ENCODE measurements at regions not wholly inside any gene's neighbourhood (a gene's known extent, or its start where the extent isn't known, plus 50 kb on each side); places are given as distances from the start of the nearest gene placed in this dataset.

- Histone ChIP-seq H3K27ac (ENCODE audit: insufficient read depth, low read length, poor library complexity, severe bottlenecking) (no peak overlapping the region), H3K4me1 (ENCODE audit: control insufficient read depth, insufficient read depth, low read length, poor library complexity, severe bottlenecking) (no peaks in the 10 kb centered on the region), H3K9me3 (ENCODE audit: control insufficient read depth in 2 of 2, low read length in 2 of 2) (no peaks in the 10 kb centered on the region), H3K27me3 (ENCODE audit: control insufficient read depth, insufficient read depth, low read length) (no peaks in the 10 kb centered on the region), H3K4me3 (ENCODE audit: low read depth, low read length) (no peak overlapping the region), H3K36me3 (ENCODE audit: control insufficient read depth, insufficient read depth, low read length) (no peaks in the 10 kb centered on the region)
- Mint-ChIP-seq H3K9me3 (peaks cover 0 to 11% (median 0%) of the 10 kb centered on the region in 7 donors), H3K4me1 (no peaks in the 10 kb centered on the region), H3K4me3 (no peak overlapping the region), H3K27me3 (peaks cover 6% of the 10 kb centered on the region), H3K27ac (no peak overlapping the region), H3K36me3 (no peaks in the 10 kb centered on the region)
- ATAC-seq (ENCODE audit: low read depth in 2 of 2): no peak
- no peak for DNase-seq
These were observed 156.5 kb upstream of the ZNF507 start for GRCh38 chr19:32188921-32189320.

- H3K27me3 ChIP-seq (ENCODE audit: control insufficient read depth, insufficient read depth, low read length): no peaks in the 10 kb centered on the region
- no peak for DNase-seq
- ATAC-seq (ENCODE audit: low read depth in 2 of 2): no peak
- no peak overlapping the region for H3K4me3 Mint-ChIP-seq
- H3K4me1 Mint-ChIP-seq: no peaks in the 10 kb centered on the region
- H3K4me1 ChIP-seq (ENCODE audit: control insufficient read depth, insufficient read depth, low read length, poor library complexity, severe bottlenecking): no peaks in the 10 kb centered on the region
- H3K4me3 ChIP-seq (ENCODE audit: low read depth, low read length): no peak overlapping the region
- H3K9me3 Mint-ChIP-seq: peaks cover 0 to 11% (median 0%) of the 10 kb centered on the region in 7 donors
- H3K27me3 Mint-ChIP-seq: peaks cover 6% of the 10 kb centered on the region
- H3K9me3 ChIP-seq (ENCODE audit: control insufficient read depth in 2 of 2, low read length in 2 of 2): no peaks in the 10 kb centered on the region
- no peak overlapping the region for H3K27ac Mint-ChIP-seq
- no peaks in the 10 kb centered on the region for H3K36me3 ChIP-seq (ENCODE audit: control insufficient read depth, insufficient read depth, low read length)
- no peaks in the 10 kb centered on the region for H3K36me3 Mint-ChIP-seq
- no peak overlapping the region for H3K27ac ChIP-seq (ENCODE audit: insufficient read depth, low read length, poor library complexity, severe bottlenecking)
These were observed 155.3 kb upstream of the ZNF507 start for GRCh38 chr19:32189956-32190706.

GRCh38 chr19:32191921-32192320, 153.5 kb upstream of the ZNF507 start:
- H3K4me3 ChIP-seq (ENCODE audit: low read depth, low read length): no peak overlapping the region
- no peak overlapping the region for H3K4me3 Mint-ChIP-seq
- ATAC-seq (ENCODE audit: low read depth in 2 of 2) (no peak), DNase-seq (no peak)
- no peaks in the 10 kb centered on the region for H3K36me3 Mint-ChIP-seq
- H3K4me1 ChIP-seq (ENCODE audit: control insufficient read depth, insufficient read depth, low read length, poor library complexity, severe bottlenecking): no peaks in the 10 kb centered on the region
- peaks cover 6% of the 10 kb centered on the region for H3K27me3 Mint-ChIP-seq
- H3K27ac Mint-ChIP-seq: no peak overlapping the region
- H3K4me1 Mint-ChIP-seq: no peaks in the 10 kb centered on the region
- H3K27me3 ChIP-seq (ENCODE audit: control insufficient read depth, insufficient read depth, low read length): no peaks in the 10 kb centered on the region
- no peaks in the 10 kb centered on the region for H3K36me3 ChIP-seq (ENCODE audit: control insufficient read depth, insufficient read depth, low read length)
- no peak overlapping the region for H3K27ac ChIP-seq (ENCODE audit: insufficient read depth, low read length, poor library complexity, severe bottlenecking)
- no peaks in the 10 kb centered on the region for H3K9me3 ChIP-seq (ENCODE audit: control insufficient read depth in 2 of 2, low read length in 2 of 2)
- peaks cover 0 to 9% (median 0%) of the 10 kb centered on the region in 7 donors for H3K9me3 Mint-ChIP-seq

- H3K4me3 ChIP-seq (ENCODE audit: low read depth, low read length): no peak overlapping the region
- DNase-seq: no peak
- ATAC-seq (ENCODE audit: low read depth in 2 of 2): no peak
- Mint-ChIP-seq H3K27ac (no peak overlapping the region), H3K27me3 (peaks cover 3% of the 10 kb centered on the region), H3K4me1 (peaks cover 0 to 5% (median under 1%) of the 10 kb centered on the region in 4 donors), H3K36me3 (no peaks in the 10 kb centered on the region), H3K4me3 (no peak overlapping the region), H3K9me3 (peaks cover 0 to 8% (median 0%) of the 10 kb centered on the region in 7 donors)
- no peak overlapping the region for H3K27ac ChIP-seq (ENCODE audit: insufficient read depth, low read length, poor library complexity, severe bottlenecking)
- no peaks in the 10 kb centered on the region for H3K4me1 ChIP-seq (ENCODE audit: control insufficient read depth, insufficient read depth, low read length, poor library complexity, severe bottlenecking)
- no peaks in the 10 kb centered on the region for H3K36me3 ChIP-seq (ENCODE audit: control insufficient read depth, insufficient read depth, low read length)
- no peaks in the 10 kb centered on the region for H3K9me3 ChIP-seq (ENCODE audit: control insufficient read depth in 2 of 2, low read length in 2 of 2)
- no peaks in the 10 kb centered on the region for H3K27me3 ChIP-seq (ENCODE audit: control insufficient read depth, insufficient read depth, low read length)
These were observed 149.5 kb upstream of the ZNF507 start for GRCh38 chr19:32195706-32196610.

- Mint-ChIP-seq H3K4me3 (no peak overlapping the region), H3K27me3 (no peaks in the 10 kb centered on the region), H3K4me1 (peaks cover 0 to 11% (median 4%) of the 10 kb centered on the region in 4 donors), H3K27ac (no peak overlapping the region), H3K36me3 (no peaks in the 10 kb centered on the region), H3K9me3 (peaks cover 0 to 8% (median 0%) of the 10 kb centered on the region in 7 donors)
- no peak for DNase-seq
- no peak overlapping the region for H3K27ac ChIP-seq (ENCODE audit: insufficient read depth, low read length, poor library complexity, severe bottlenecking)
- no peaks in the 10 kb centered on the region for H3K9me3 ChIP-seq (ENCODE audit: control insufficient read depth in 2 of 2, low read length in 2 of 2)
- H3K4me3 ChIP-seq (ENCODE audit: low read depth, low read length): no peak overlapping the region
- no peaks in the 10 kb centered on the region for H3K36me3 ChIP-seq (ENCODE audit: control insufficient read depth, insufficient read depth, low read length)
- ATAC-seq (ENCODE audit: low read depth in 2 of 2): no peak
- no peaks in the 10 kb centered on the region for H3K27me3 ChIP-seq (ENCODE audit: control insufficient read depth, insufficient read depth, low read length)
- H3K4me1 ChIP-seq (ENCODE audit: control insufficient read depth, insufficient read depth, low read length, poor library complexity, severe bottlenecking): peaks cover 5% of the 10 kb centered on the region
These were observed 148.6 kb upstream of the ZNF507 start for GRCh38 chr19:32196690-32197420.

- DNase-seq: no peak
- Histone ChIP-seq H3K27me3 (ENCODE audit: control insufficient read depth, insufficient read depth, low read length) (no peaks in the 10 kb centered on the region), H3K27ac (ENCODE audit: insufficient read depth, low read length, poor library complexity, severe bottlenecking) (no peak overlapping the region), H3K36me3 (ENCODE audit: control insufficient read depth, insufficient read depth, low read length) (no peaks in the 10 kb centered on the region), H3K9me3 (ENCODE audit: control insufficient read depth in 2 of 2, low read length in 2 of 2) (no peaks in the 10 kb centered on the region), H3K4me3 (ENCODE audit: low read depth, low read length) (no peak overlapping the region), H3K4me1 (ENCODE audit: control insufficient read depth, insufficient read depth, low read length, poor library complexity, severe bottlenecking) (peaks cover 5% of the 10 kb centered on the region)
- Mint-ChIP-seq H3K27me3 (no peaks in the 10 kb centered on the region), H3K9me3 (peaks cover 0 to 2% (median 0%) of the 10 kb centered on the region in 7 donors), H3K27ac (no peak overlapping the region), H3K4me1 (peaks cover 0 to 13% (median 4%) of the 10 kb centered on the region in 4 donors), H3K36me3 (no peaks in the 10 kb centered on the region), H3K4me3 (no peak overlapping the region)
- no peak for ATAC-seq (ENCODE audit: low read depth in 2 of 2)
These were observed 147.2 kb upstream of the ZNF507 start for GRCh38 chr19:32197896-32198882.

All from CD4-positive, CD25-positive, alpha-beta regulatory T cell (primary cell).